Naive B cell (primary cell): ENCODE measurements at regions not wholly inside any gene's neighbourhood (a gene's known extent, or its start where the extent isn't known, plus 50 kb on each side); places are given as distances from the start of the nearest gene placed in this dataset.

Experiments
- ATAC-seq, 2 donors: fragments of 150-1000 bp; cut with Tn5 transposase; 2 replicates each; pipeline ENCODE4 v1.10.0; 2021; ENCODE audit warnings: low read depth in 2 of 2, mild to moderate bottlenecking in 2 of 2, moderate library complexity in 2 of 2
- DNase-seq: peaks from one replicate; pipeline ENCODE4 v3.0.0; 2022
- H3K27ac Mint-ChIP-seq, 6 donors: one replicate each; pipeline ENCODE4 v1.8.0; 2020 to 2022; ENCODE audit warnings: mild to moderate bottlenecking in 6 of 6, mixed read lengths in 6 of 6, moderate library complexity in 5 of 6, inconsistent platforms in 2 of 6
- H3K27me3 Mint-ChIP-seq, 3 donors: one replicate each; pipeline ENCODE4 v1.8.0; 2021 to 2022; ENCODE audit warnings: mixed read lengths in 3 of 3, mild to moderate bottlenecking in 1 of 3
- H3K36me3 Mint-ChIP-seq, 2 donors: one replicate each; pipeline ENCODE4 v1.8.0; 2020 to 2022; ENCODE audit warnings: mixed read lengths in 2 of 2, inconsistent platforms in 1 of 2, mild to moderate bottlenecking in 1 of 2
- H3K4me1 Mint-ChIP-seq, 3 donors: one replicate each; pipeline ENCODE4 v1.8.0; 2020 to 2022; ENCODE audit warnings: mixed read lengths in 3 of 3, inconsistent platforms in 1 of 3, mild to moderate bottlenecking in 1 of 3, moderate library complexity in 1 of 3
- H3K4me3 Mint-ChIP-seq, 8 donors: one replicate each; pipeline ENCODE4 v1.8.0; 2020 to 2022; ENCODE audit warnings: mild to moderate bottlenecking in 8 of 8, mixed read lengths in 8 of 8, moderate library complexity in 8 of 8, inconsistent platforms in 2 of 8
- H3K9me3 Mint-ChIP-seq, 7 donors: one replicate each; pipeline ENCODE4 v1.8.0; 2020 to 2022; ENCODE audit warnings: mixed read lengths in 7 of 7, mild to moderate bottlenecking in 5 of 7, inconsistent platforms in 2 of 7, moderate library complexity in 1 of 7

- no peaks in the 10 kb centered on the region for H3K36me3 Mint-ChIP-seq
- H3K4me3 Mint-ChIP-seq = no peak overlapping the region
- ATAC-seq = no peak
- no peaks in the 10 kb centered on the region for H3K27me3 Mint-ChIP-seq
- H3K27ac Mint-ChIP-seq = no peak overlapping the region
- DNase-seq = no peak
- no peaks in the 10 kb centered on the region for H3K9me3 Mint-ChIP-seq
- peaks cover 5 to 22% (median 8%) of the 10 kb centered on the region in 3 donors for H3K4me1 Mint-ChIP-seq
Measured at GRCh38 chr2:42108852-42109251, 60.3 kb upstream of the EML4 start.

GRCh38 chr2:42109959-42110640 is 59.1 kb upstream of the EML4 start:
- Mint-ChIP-seq H3K27me3 (no peaks in the 10 kb centered on the region), H3K9me3 (no peaks in the 10 kb centered on the region), H3K4me1 (peaks cover 14 to 21% (median 18%) of the 10 kb centered on the region in 3 donors), H3K27ac (no peak overlapping the region), H3K4me3 (no peak overlapping the region), H3K36me3 (no peaks in the 10 kb centered on the region)
- no peak for DNase-seq
- peak in 1 of 2 donors; percentile 1 for ATAC-seq

GRCh38 chr2:42110641-42111322 is 58.4 kb upstream of the EML4 start:
- Mint-ChIP-seq H3K9me3 (no peaks in the 10 kb centered on the region), H3K27me3 (no peaks in the 10 kb centered on the region), H3K36me3 (no peaks in the 10 kb centered on the region), H3K27ac (peak overlapping the region in 1 of 6 donors; percentile 49), H3K4me1 (peaks cover 18 to 25% (median 21%) of the 10 kb centered on the region in 3 donors), H3K4me3 (peak overlapping the region in 1 of 8 donors; percentile 25)
- ATAC-seq (no peak), DNase-seq (no peak)

GRCh38 chr2:42112418-42112817 is 56.7 kb upstream of the EML4 start:
- no peaks in the 10 kb centered on the region for H3K27me3 Mint-ChIP-seq
- H3K4me3 Mint-ChIP-seq = no peak overlapping the region
- no peak for DNase-seq
- peak overlapping the region in 2 of 6 donors; percentile 14 to 30 for H3K27ac Mint-ChIP-seq
- peaks cover 25 to 42% (median 36%) of the 10 kb centered on the region in 3 donors for H3K4me1 Mint-ChIP-seq
- H3K9me3 Mint-ChIP-seq = no peaks in the 10 kb centered on the region
- no peaks in the 10 kb centered on the region for H3K36me3 Mint-ChIP-seq
- ATAC-seq = no peak

GRCh38 chr2:42113452-42113851 is 55.7 kb upstream of the EML4 start:
- Mint-ChIP-seq H3K27me3 (no peaks in the 10 kb centered on the region), H3K36me3 (no peaks in the 10 kb centered on the region), H3K9me3 (no peaks in the 10 kb centered on the region), H3K4me1 (peaks cover 36 to 52% (median 46%) of the 10 kb centered on the region in 3 donors), H3K27ac (peak overlapping the region in 1 of 6 donors; percentile 63), H3K4me3 (no peak overlapping the region)
- no peak for ATAC-seq
- DNase-seq = no peak

GRCh38 chr2:42114091-42114490 is 55.1 kb upstream of the EML4 start:
- H3K4me1 Mint-ChIP-seq = peaks cover 42 to 57% (median 53%) of the 10 kb centered on the region in 3 donors

GRCh38 chr2:42115588-42115987 is 53.6 kb upstream of the EML4 start:
- no peak overlapping the region for H3K4me3 Mint-ChIP-seq
- ATAC-seq = no peak
- peak overlapping the region in 1 of 6 donors; percentile 1 for H3K27ac Mint-ChIP-seq
- H3K4me1 Mint-ChIP-seq = peaks cover 48 to 64% (median 56%) of the 10 kb centered on the region in 3 donors
- no peaks in the 10 kb centered on the region for H3K27me3 Mint-ChIP-seq
- DNase-seq = no peak
- H3K9me3 Mint-ChIP-seq = no peaks in the 10 kb centered on the region
- no peaks in the 10 kb centered on the region for H3K36me3 Mint-ChIP-seq

More at GRCh38 chr2:42114091-42114490, 55.1 kb upstream of the EML4 start:
- peak overlapping the region in 3 of 6 donors; percentile 29 to 66 (median 63) for H3K27ac Mint-ChIP-seq
- H3K4me3 Mint-ChIP-seq = no peak overlapping the region
- no peak for DNase-seq
- no peaks in the 10 kb centered on the region for H3K36me3 Mint-ChIP-seq
- ATAC-seq = no peak
- H3K9me3 Mint-ChIP-seq = no peaks in the 10 kb centered on the region
- H3K27me3 Mint-ChIP-seq = no peaks in the 10 kb centered on the region

- peaks cover 49 to 64% (median 58%) of the 10 kb centered on the region in 3 donors for H3K4me1 Mint-ChIP-seq
- no peak for DNase-seq
- no peaks in the 10 kb centered on the region for H3K9me3 Mint-ChIP-seq
- H3K36me3 Mint-ChIP-seq = no peaks in the 10 kb centered on the region
- H3K27ac Mint-ChIP-seq = peak overlapping the region in 2 of 6 donors; percentile 47 to 81
- ATAC-seq = no peak
- no peak overlapping the region for H3K4me3 Mint-ChIP-seq
- H3K27me3 Mint-ChIP-seq = no peaks in the 10 kb centered on the region
Measured at GRCh38 chr2:42116195-42117181, 52.7 kb upstream of the EML4 start.

GRCh38 chr2:42117182-42117579 is 52.0 kb upstream of the EML4 start:
- no peaks in the 10 kb centered on the region for H3K27me3 Mint-ChIP-seq
- H3K36me3 Mint-ChIP-seq = no peaks in the 10 kb centered on the region
- ATAC-seq (no peak), DNase-seq (no peak)
- peak overlapping the region in 4 of 6 donors; percentile 39 to 86 (median 49) for H3K27ac Mint-ChIP-seq
- H3K9me3 Mint-ChIP-seq = no peaks in the 10 kb centered on the region
- H3K4me1 Mint-ChIP-seq = peaks cover 47 to 58% (median 54%) of the 10 kb centered on the region in 3 donors
- peak overlapping the region in 3 of 8 donors; percentile 10 to 44 (median 43) for H3K4me3 Mint-ChIP-seq

GRCh38 chr2:42117923-42118753 is 51.0 kb upstream of the EML4 start:
- Mint-ChIP-seq H3K9me3 (no peaks in the 10 kb centered on the region), H3K4me3 (peak overlapping the region; percentile 3 to 81 (median 17)), H3K36me3 (no peaks in the 10 kb centered on the region), H3K27me3 (no peaks in the 10 kb centered on the region), H3K4me1 (peaks cover 47 to 58% (median 58%) of the 10 kb centered on the region in 3 donors), H3K27ac (peak overlapping the region; percentile 39 to 88 (median 73))
- ATAC-seq (peak; percentile 98 to 99), DNase-seq (peak; percentile 80)

- DNase-seq (no peak), ATAC-seq (no peak)
- peaks cover 53 to 66% (median 65%) of the 10 kb centered on the region in 3 donors for H3K4me1 Mint-ChIP-seq
- no peaks in the 10 kb centered on the region for H3K27me3 Mint-ChIP-seq
- no peaks in the 10 kb centered on the region for H3K36me3 Mint-ChIP-seq
- H3K4me3 Mint-ChIP-seq = peak overlapping the region in 7 of 8 donors; percentile 3 to 81 (median 19)
- H3K27ac Mint-ChIP-seq = peak overlapping the region; percentile 4 to 88 (median 64)
- no peaks in the 10 kb centered on the region for H3K9me3 Mint-ChIP-seq
Measured at GRCh38 chr2:42118754-42119569, 50.2 kb upstream of the EML4 start.
